COLO829 (cell line): ENCODE measurements at regions not wholly inside any gene's neighbourhood (a gene's known extent, or its start where the extent isn't known, plus 50 kb on each side); places are given as distances from the start of the nearest gene placed in this dataset.

Experiments used
- DNase-seq: peaks from one replicate; pipeline ENCODE4 v3.0.0; 2012; ENCODE audit warnings: low spot score

DNA sequence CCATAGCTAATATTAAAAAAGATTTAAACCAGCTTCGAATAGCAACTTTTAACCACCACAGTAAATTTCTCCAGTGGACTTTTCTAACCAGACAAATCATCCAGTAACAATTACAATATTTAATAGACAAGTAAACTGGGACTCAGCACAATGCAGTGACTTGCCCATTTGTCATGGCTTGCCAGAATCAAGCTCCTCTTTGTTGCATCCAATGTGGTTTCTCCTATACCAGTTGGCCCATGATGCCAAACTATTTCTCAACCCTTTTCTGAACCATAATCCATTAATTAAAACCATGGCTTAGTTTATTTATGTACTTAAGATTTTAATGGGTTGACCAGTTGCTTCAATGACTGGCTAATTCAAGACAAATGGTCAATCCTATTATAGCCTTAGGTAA lies 64.4 kb downstream of the DIO2 start:
- DNase-seq: no peak

DNA sequence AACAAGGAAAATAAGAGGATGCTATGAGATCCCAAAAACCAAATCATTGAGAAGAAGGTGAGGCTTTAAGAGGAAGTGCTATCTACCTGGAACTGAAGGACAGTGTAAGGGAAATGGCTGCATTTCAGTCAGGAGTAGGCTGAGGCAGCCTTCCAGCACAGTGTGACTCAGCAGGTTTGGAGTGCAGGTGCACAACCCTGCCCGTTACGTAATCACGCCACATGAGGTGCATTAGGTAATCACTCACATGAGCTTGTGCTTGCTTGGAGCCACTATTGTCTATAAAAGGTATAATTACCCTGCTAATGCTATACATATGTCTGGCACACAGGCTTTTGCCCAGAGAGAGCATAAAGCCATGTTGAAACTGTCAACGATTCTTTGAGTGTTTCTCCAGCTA lies 74.9 kb downstream of the DIO2 start:
- DNase-seq: no peak

- no peak for DNase-seq
Observed at GRCh38 chr14:80135305-80136088, 75.8 kb downstream of the DIO2 start.

DNA sequence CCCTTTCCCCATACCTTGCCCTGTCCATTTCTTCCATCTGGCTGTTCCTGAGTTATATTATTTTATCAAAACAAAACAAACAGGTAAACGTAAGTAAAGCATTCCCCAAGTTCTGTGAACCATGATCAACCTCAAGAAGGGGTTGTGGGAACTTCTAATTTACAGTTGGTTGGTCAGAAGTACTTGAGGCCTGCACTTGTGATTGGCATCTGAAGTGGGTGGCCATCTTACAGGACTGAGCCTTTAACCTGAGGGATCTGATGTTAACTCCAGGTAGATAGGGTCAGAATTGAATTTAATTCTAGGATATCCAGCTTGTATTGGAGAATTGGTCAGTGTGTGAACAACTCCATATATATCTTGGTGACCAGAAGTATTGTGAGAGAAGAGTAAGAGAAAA lies 77.0 kb downstream of the DIO2 start:
- no peak for DNase-seq

DNA sequence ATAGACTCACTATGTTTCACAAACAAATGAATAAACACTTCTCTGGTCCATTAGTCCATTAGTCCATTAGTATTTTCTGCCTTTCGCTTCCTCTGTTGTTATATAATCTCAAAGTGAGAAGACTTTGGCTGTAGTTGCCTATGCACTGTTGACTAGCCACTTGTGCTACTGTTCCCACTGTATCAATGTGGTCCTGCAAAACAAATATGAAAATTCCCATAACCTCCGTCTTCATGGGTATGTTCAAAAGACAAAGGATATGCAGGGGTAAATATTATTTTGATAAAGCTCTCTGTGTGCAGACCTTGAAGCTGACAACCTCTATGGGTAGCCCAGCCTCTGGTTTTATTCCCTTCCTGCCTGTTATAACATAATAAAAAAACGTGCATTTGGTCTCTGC lies 77.8 kb downstream of the DIO2 start:
- no peak for DNase-seq

DNA sequence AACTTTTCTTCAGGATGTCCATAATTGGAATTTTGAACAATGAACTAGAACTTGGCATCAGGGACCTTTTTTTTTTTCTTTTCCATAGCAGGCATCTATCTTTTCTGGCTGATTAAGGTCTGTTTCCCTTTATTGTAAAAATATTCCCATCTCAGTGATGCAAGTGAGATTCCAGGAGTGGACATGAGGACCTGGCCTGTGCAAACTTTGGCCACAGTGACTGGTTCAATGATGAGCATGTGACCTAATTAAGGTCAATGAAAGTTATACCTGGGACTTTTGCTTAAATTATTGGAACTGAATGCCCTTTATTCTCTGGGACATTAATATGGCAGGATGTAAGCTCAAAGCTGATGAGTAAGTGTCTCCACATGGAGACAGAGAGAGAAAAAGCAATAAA lies 83.8 kb downstream of the DIO2 start:
- no peak for DNase-seq

- no peak for DNase-seq
Observed at GRCh38 chr14:80124794-80125193, 86.5 kb downstream of the DIO2 start.

GRCh38 chr14:80117876-80118275 lies 93.4 kb downstream of the DIO2 start:
- DNase-seq: no peak

GRCh38 chr14:80116157-80116556 lies 95.1 kb downstream of the DIO2 start:
- no peak for DNase-seq

DNA sequence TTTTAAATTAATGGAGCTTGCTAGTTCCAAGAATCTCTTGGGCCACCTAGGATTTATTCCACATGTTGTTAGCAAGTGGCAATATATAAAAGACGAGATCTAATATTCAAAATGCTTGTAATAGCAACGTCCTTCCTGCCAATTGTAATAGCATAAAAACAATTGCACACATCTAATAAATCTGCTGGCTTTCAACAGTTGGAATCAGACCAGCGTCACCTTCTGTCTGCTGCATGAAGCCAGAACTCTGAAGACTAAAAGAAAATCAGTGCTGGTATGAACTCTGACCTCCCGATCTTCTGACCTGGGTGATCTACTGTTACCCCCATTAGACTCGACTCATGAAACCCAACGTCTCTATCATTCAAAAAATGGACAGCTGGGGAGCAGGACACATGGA lies 100.6 kb downstream of the DIO2 start:
- no peak for DNase-seq

DNA sequence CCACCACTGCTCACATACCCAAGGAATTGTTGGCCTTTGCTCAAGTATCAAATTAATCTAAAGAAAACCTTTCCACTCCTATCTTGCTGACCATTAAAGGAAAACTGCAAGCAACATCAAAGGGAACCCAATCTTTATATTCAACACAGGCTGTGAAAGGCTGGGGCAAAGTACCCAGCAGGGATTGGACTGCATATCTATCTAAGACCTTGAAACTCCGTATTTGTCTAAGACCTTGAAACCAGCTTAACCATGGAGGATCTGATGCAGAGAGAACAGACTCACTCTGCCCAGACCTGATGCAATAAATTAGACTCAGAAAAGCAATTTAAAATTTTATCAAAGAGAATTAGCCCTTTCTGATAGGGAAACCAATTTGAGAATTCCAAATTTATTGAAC lies 102.2 kb downstream of the DIO2 start:
- DNase-seq: no peak

GRCh38 chr14:80108430-80108829 lies 102.9 kb downstream of the DIO2 start:
- no peak for DNase-seq

DNA sequence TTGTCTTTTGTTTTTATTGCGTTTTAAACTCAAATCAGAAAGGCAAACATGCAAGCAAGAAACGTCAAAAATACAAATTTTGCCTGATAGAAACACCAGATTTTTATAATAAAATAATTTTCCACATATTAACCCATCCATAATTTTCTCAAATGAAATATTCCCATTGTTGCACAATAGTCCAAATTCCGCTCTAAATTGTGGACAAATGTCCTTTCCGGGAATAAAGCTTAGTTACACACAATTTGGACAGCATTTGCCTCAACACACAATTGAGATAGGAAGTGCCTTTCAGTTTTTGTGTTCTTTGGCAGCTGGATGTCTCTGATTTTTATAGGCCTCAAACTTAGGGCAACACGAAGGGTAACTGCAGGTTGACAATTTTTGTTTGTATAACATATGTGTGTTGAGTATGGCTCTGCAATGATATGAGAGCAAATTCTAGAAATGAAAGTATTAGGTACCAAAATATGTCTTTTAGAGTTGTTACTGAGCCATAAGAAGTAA lies 105.8 kb downstream of the DIO2 start:
- DNase-seq: no peak

DNA sequence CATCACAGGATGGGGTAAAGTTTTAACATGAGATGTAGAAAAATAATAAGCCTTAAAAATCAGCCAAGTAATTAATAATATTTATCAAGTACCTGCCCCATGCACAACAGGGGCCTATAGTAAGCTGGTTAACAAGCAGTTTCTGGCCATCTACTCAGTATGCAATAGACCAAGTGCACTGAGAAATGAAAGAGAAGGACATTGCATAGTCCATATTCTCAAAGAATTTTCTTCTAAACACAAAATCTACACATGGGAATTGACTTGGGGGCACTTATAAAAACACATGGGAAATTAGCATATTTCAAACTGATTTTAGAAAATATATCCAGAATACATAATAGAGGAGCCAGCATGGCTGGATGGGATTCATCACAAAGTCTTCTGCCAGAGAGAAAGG lies 109.5 kb downstream of the DIO2 start:
- no peak for DNase-seq

DNA sequence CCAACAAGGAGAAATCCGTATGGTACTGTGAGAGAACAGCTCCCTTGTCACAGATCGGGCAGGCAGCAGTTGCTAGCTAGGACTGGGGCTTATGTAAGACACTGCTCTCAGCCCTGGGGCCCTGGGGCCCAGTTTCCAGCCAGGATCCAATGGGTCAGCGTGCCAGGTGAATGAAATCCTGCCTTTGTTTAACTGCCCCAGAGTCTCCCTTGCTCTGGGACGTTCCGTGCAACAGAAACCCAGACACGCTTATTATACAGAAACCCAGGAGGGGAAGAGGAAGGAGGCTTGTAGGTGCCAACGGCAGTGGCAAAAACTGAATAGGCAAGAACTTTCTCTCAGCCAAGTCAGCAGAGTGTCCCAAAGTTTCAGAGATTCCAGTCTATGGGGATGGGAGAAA lies 110.6 kb downstream of the DIO2 start:
- no peak for DNase-seq

DNA sequence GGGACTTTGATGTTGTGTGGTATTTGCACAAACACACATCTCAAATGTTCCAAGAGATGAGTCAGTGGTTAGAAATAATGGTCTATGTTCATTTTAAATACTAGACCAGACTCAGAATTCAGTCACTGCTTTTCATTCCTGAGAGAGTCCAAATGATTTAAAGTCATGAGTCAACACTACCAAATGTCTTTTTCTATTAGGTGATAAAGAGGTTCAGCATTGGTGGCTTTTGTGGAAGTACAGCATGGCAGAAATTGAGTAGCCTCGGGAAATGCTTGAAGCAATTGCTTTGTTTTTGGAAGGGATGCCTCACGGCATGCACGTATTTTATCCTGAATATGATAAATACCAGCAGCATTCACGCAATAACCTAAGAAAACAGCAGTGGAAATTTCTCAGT lies 115.7 kb downstream of the DIO2 start:
- peak; percentile 30 for DNase-seq

GRCh38 chr14:80087411-80087810 lies 123.9 kb downstream of the DIO2 start:
- DNase-seq: no peak

GRCh38 chr14:80084196-80084595 lies 127.1 kb downstream of the DIO2 start:
- no peak for DNase-seq

DNA sequence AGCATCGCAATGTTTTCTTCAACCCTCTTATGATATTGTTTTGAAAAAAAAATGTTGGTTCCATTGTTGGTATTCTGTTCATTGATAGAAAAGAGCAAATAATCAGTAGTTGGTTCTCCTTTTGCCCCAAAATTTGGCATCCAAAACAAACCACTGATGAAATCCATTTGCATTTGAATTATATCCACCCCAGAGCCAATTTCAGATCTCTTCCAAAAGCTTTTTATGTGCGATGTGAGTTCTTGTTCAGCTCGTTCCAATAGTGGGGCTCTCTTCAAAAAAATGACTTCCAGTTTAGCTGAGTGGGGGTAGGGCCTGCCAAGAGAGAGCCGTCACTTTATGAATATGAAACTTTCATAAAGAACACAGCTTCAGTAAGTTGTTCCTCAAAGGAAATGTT lies 130.7 kb downstream of the DIO2 start:
- no peak for DNase-seq

DNA sequence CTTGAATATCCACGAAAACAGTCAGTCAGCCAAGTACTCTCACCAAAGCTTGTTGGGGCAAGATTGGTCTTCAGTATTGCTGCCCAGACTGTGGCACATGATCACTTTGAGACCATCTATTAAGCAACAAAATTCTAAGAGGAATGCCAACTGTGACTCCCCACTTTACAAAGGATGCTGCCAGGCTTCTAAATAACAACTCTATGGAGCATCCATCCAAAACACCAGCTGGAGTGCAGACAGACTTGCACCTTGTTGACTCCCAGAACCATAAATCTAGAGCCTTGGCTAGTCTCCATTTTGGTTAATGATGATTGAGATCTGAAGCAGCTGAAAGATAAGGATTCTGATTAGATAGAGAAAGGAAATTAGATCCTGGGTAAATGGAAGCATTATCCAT lies 132.8 kb downstream of the DIO2 start:
- DNase-seq: no peak

DNA sequence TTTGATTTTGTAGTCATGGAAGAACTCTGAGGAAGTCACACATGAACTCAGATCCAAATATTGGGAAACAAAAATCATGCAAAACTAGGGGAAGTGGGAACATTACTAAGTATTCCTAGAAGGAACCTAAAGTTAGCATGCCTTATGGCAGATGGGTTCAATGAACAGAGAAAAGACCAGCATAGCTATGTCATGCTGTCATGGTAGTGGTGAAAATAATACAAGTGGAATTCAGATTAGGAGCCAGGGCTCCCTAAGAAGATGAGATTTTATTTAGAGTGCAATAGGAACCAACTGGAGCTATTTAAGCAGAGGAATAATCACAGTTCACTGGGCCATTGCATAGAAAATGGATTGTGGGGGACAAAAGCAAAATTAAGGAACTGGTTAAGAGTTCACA lies 134.0 kb downstream of the DIO2 start:
- no peak for DNase-seq

DNA sequence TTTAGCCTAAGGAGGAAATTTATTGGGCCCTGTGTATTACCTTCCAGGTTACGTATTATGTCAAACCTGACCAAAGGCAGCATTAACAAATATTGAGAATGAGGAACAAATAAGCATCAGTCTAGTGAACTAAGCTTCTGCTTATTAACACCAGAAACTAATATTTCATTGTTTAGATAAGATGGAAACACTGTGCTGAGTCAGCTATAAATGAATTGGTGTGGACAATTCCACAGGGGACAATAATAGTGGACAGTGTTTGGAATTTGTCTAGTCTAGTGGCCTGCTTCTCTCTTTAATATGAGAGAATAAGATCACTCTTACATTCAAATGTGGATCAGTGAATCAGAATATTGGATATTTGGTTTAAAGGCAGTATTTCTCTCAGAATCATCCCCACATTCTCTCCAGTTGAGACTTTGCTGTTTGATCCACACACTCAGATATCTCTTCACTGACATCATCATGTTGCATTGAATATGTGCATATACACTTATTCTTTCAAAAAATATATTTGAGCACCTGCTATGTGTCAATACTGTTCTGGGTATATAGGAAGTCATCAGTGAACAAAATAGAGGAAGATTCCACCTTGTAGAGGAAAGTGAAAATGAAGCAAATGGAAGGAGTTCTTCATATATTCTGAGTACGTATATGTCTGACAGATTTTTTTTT lies 136.3 kb downstream of the DIO2 start:
- no peak for DNase-seq

DNA sequence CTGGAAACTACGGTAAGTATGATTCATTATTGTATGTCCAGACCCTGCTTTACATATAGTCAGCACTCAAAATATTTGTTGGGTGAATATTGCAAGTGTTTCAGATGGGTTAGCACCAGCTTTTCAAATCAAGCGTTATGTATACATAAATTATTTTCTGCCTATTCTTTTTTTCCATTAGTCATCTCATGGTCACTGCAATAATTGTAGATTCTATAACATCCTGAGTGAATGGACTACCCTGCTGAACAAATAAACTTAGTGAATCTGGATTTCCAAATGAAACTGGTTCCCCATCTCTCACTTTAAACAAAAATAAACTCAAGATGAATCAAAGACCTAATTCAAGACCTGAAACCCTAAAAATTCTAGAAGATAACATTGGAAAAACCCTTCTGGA lies 152.3 kb downstream of the DIO2 start:
- no peak for DNase-seq

GRCh38 chr14:80056497-80056801 lies 154.9 kb downstream of the DIO2 start:
- DNase-seq: no peak
